ENCODE measurements at regions not wholly inside any gene's neighbourhood (a gene's known extent, or its start where the extent isn't known, plus 50 kb on each side); places are given as distances from the start of the nearest gene placed in this dataset.
"Not testable (repeated sequence)": the region's sequence is repeated elsewhere in the genome, so short reads cannot be mapped to it uniquely, and the experiment has no call there.

GRCh38 chr4:57875829-57876392 lies 765.7 kb upstream of the IGFBP7 start:
- DNase-seq (ENCODE audit: low read depth): no peak

GRCh38 chr4:57866468-57867171 lies 756.4 kb upstream of the IGFBP7 start:
- DNase-seq (ENCODE audit: low read depth): no peak

GRCh38 chr4:57865264-57865663 lies 755.1 kb upstream of the IGFBP7 start:
- no peak for DNase-seq (ENCODE audit: low read depth)

- no peak for DNase-seq (ENCODE audit: low read depth)
Measured at GRCh38 chr4:57854748-57855147, 744.6 kb upstream of the IGFBP7 start.

- DNase-seq (ENCODE audit: low read depth): no peak
Measured at GRCh38 chr4:57850141-57850540, 740.0 kb upstream of the IGFBP7 start.

GRCh38 chr4:57832083-57832482 lies 721.9 kb upstream of the IGFBP7 start:
- no peak for DNase-seq (ENCODE audit: low read depth)

- DNase-seq (ENCODE audit: low read depth): no peak
Measured at GRCh38 chr4:57789666-57790065, 679.5 kb upstream of the IGFBP7 start.

GRCh38 chr4:57777876-57778275 lies 667.7 kb upstream of the IGFBP7 start:
- DNase-seq (ENCODE audit: low read depth): no peak

GRCh38 chr4:57774681-57775080 lies 664.5 kb upstream of the IGFBP7 start:
- no peak for DNase-seq (ENCODE audit: low read depth)

- no peak for DNase-seq (ENCODE audit: low read depth)
Measured at GRCh38 chr4:57774171-57774570, 664.0 kb upstream of the IGFBP7 start.

- DNase-seq (ENCODE audit: low read depth): no peak
Measured at GRCh38 chr4:57766341-57766740, 656.2 kb upstream of the IGFBP7 start.

- DNase-seq (ENCODE audit: low read depth): no peak
Measured at GRCh38 chr4:57764856-57765255, 654.7 kb upstream of the IGFBP7 start.

- no peak for DNase-seq (ENCODE audit: low read depth)
Measured at GRCh38 chr4:57763070-57763469, 652.9 kb upstream of the IGFBP7 start.

GRCh38 chr4:57740625-57741190 lies 630.5 kb upstream of the IGFBP7 start:
- DNase-seq (ENCODE audit: low read depth): no peak

GRCh38 chr4:57736781-57737180 lies 626.6 kb upstream of the IGFBP7 start:
- DNase-seq (ENCODE audit: low read depth): no peak

- no peak for DNase-seq (ENCODE audit: low read depth)
Measured at GRCh38 chr4:57734104-57734670, 624.0 kb upstream of the IGFBP7 start.

GRCh38 chr4:57729775-57730570 lies 619.8 kb upstream of the IGFBP7 start:
- DNase-seq (ENCODE audit: low read depth): not testable (repeated sequence)

GRCh38 chr4:57726154-57726553 lies 616.0 kb upstream of the IGFBP7 start:
- no peak for DNase-seq (ENCODE audit: low read depth)

GRCh38 chr4:57719456-57719855 lies 609.3 kb upstream of the IGFBP7 start:
- DNase-seq (ENCODE audit: low read depth): no peak

GRCh38 chr4:57714313-57714712 lies 604.1 kb upstream of the IGFBP7 start:
- DNase-seq (ENCODE audit: low read depth): not testable (repeated sequence)

GRCh38 chr4:57710053-57710452 lies 599.9 kb upstream of the IGFBP7 start:
- DNase-seq (ENCODE audit: low read depth): no peak

- no peak for DNase-seq (ENCODE audit: low read depth)
Measured at GRCh38 chr4:57691370-57691769, 581.2 kb upstream of the IGFBP7 start.
